AG04449 (cell line): ENCODE measurements at regions not wholly inside any gene's neighbourhood (a gene's known extent, or its start where the extent isn't known, plus 50 kb on each side); places are given as distances from the start of the nearest gene placed in this dataset.

ENCODE experiments used
- CTCF ChIA-PET: fragments of 350-600 bp; formaldehyde crosslinking; extraction: SDS; loops from one replicate; lab custom pipeline; 2021; ENCODE audit warnings: antibody characterized with exemption; lab: Yijun Ruan, JAX
- POLR2A ChIA-PET: fragments of 400-600, 350-600 bp; formaldehyde crosslinking; extraction: SDS; loops from one replicate; lab custom pipeline; 2020; ENCODE audit warnings: antibody characterized with exemption, inconsistent platforms; lab: Yijun Ruan, JAX
- DNase-seq: peaks from one replicate; pipeline ENCODE4 v3.0.0-alpha.2; 2010; ENCODE audit warnings: low read depth, low spot score
- H3K4me3 ChIP-seq: 2 replicates; pipeline ENCODE4 v1.5.1; 2011; ENCODE audit warnings: low read depth, mild to moderate bottlenecking, control low read depth, low read length
- CTCF ChIP-seq: IDR thresholded peaks from one replicate; pipeline ENCODE4 v1.5.1; 2011; ENCODE audit warnings: mild to moderate bottlenecking, moderate library complexity, low read length, control low read depth, inconsistent platforms; ENCODE audit not compliant: insufficient read depth; ENCODE audit errors: missing control alignments

DNA sequence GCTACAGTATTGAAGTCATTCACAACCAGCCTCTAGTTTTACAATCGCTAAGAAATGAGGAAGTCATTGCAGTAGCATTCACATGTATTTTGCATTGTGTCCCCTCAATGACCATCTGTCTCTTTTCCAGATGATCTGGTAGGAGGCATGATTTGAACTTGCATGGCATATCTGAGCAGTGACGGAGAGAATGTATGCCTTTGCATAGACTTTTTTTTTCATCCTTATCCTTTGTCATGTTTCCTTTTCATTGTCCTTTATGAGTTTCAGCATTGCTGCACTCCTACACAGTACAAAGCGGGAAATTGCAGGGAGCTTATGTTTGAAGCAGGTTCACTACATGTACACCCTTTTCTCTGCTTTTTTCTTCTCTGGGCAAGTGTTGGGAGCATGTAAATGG is 516.4 kb upstream of the GRIA3 start:
- POLR2A ChIA-PET, result no interaction called here
- H3K4me3 ChIP-seq, result no peak overlapping the region
- CTCF ChIA-PET, result interaction anchor here (1.4 kb wide), 1 partner anchor 10 kb away, joined by 3 read pairs; no protein-coding TSS in a partner anchor
- no peak for TF ChIP-seq CTCF
- no peak for DNase-seq

GRCh38 chrX:122703762-122704161 is 480.3 kb upstream of the GRIA3 start:
- peak; percentile 51 for TF ChIP-seq CTCF
- ChIA-PET CTCF (no interaction called here), POLR2A (no interaction called here)
- no peak overlapping the region for H3K4me3 ChIP-seq
- DNase-seq, result no peak

DNA sequence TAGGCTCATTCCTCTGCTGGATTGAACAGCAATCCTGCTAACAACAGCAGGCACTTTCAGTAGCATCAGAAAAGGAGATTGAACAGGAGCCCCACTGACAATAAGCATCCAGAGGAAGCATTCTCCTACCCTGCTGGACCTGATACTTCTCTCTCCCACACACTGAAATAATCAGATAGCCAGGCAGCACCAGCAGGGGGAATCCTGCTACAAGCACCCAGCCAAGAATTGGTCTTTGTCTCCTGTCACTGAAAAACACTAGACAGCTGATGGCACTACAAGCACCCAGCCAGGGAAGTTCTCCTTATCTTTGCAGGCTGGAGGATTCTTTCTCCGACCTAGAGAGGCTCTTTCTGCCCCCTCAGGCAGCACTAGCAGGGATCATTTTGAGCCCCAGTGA is 444.3 kb upstream of the GRIA3 start:
- no peak overlapping the region for H3K4me3 ChIP-seq
- DNase-seq, result no peak
- CTCF ChIA-PET, result no interaction called here
- TF ChIP-seq CTCF, result no peak
- POLR2A ChIA-PET, result no interaction called here

GRCh38 chrX:122770581-122770980 is 413.5 kb upstream of the GRIA3 start:
- H3K4me3 ChIP-seq, result no peak overlapping the region
- TF ChIP-seq CTCF, result no peak
- DNase-seq, result no peak
- ChIA-PET CTCF (no interaction called here), POLR2A (no interaction called here)

GRCh38 chrX:122771933-122772332 is 412.1 kb upstream of the GRIA3 start:
- CTCF ChIA-PET, result no interaction called here
- POLR2A ChIA-PET, result no interaction called here
- no peak for TF ChIP-seq CTCF
- no peak for DNase-seq
- H3K4me3 ChIP-seq, result no peak overlapping the region

DNA sequence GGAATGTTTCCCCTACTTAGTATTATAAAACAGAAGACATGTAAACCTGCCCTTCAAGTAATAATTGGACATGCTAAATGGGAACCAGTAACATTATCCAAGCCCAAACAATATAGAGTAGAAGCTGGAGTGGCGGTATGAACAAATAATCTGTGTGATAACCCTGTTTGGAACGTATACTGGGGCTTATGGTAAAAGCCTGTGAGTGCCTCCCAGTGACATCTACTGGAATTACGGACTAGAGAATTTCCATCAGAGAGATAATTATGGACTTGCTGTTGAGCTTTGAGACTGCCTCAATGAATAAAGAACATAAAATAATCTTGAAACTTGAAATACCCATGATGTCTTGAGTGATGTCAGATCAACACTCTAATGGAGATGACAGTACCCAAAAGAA is 406.3 kb upstream of the GRIA3 start:
- no peak for DNase-seq
- ChIA-PET POLR2A (no interaction called here), CTCF (no interaction called here)

More for the DNA sequence above, 406.3 kb upstream of the GRIA3 start:
- H3K4me3 ChIP-seq, result no peak overlapping the region
- TF ChIP-seq CTCF, result no peak
